ENCODE measurements at regions not wholly inside any gene's neighbourhood (a gene's known extent, or its start where the extent isn't known, plus 50 kb on each side); places are given as distances from the start of the nearest gene placed in this dataset.

DNA sequence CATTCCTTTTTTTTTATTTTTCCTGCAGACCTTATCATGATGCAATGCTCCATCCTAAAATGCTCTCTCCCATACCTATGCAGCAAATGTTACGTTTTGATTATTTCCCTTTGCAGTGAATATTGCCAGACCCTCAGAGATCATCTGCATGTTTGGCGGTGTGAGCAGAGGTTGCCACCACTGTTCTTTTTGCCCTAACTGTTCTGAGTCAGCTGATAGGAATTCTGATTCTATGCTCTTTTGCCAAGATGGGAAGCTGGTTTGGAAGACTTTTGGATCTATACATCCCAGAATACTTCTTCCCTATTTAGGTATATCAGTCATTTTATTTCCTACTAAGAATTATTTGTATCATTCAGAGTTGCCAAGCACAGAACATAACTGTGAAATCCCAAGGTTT, 130.5 kb downstream of the KLF6 start:
- TF ChIP-seq, protein P1, sequence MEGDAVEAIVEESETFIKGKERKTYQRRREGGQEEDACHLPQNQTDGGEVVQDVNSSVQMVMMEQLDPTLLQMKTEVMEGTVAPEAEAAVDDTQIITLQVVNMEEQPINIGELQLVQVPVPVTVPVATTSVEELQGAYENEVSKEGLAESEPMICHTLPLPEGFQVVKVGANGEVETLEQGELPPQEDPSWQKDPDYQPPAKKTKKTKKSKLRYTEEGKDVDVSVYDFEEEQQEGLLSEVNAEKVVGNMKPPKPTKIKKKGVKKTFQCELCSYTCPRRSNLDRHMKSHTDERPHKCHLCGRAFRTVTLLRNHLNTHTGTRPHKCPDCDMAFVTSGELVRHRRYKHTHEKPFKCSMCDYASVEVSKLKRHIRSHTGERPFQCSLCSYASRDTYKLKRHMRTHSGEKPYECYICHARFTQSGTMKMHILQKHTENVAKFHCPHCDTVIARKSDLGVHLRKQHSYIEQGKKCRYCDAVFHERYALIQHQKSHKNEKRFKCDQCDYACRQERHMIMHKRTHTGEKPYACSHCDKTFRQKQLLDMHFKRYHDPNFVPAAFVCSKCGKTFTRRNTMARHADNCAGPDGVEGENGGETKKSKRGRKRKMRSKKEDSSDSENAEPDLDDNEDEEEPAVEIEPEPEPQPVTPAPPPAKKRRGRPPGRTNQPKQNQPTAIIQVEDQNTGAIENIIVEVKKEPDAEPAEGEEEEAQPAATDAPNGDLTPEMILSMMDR (IDR thresholded peaks at IDR 0.05) = no peak
- TF ChIP-seq ZFX (IDR thresholded peaks at IDR 0.05; ENCODE audit: borderline replicate concordance) = no peak

Measured in 22Rv1 (cell line).